Kidney epithelial cell (primary cell): ENCODE measurements at regions not wholly inside any gene's neighbourhood (a gene's known extent, or its start where the extent isn't known, plus 50 kb on each side); places are given as distances from the start of the nearest gene placed in this dataset.

Source experiments
- DNase-seq: peaks from one replicate; pipeline ENCODE4 v3.0.0-alpha.2; 2010; ENCODE audit warnings: low read depth
- H3K27me3 ChIP-seq: 2 replicates; pipeline ENCODE4 v1.6.0; 2011; ENCODE audit warnings: low read length; ENCODE audit not compliant: control insufficient read depth, insufficient read depth
- H3K36me3 ChIP-seq: 2 replicates; pipeline ENCODE4 v1.5.1; 2011; ENCODE audit warnings: low read length; ENCODE audit not compliant: control insufficient read depth, insufficient read depth
- H3K4me3 ChIP-seq: 2 replicates; pipeline ENCODE4 v1.5.1; 2011; ENCODE audit warnings: low read depth, mild to moderate bottlenecking, control low read depth, low read length
- CTCF ChIP-seq: IDR thresholded peaks from 2 replicates; pipeline ENCODE4 v1.5.1; 2011; ENCODE audit warnings: mild to moderate bottlenecking, moderate library complexity, low read length, control low read depth, inconsistent platforms; ENCODE audit not compliant: insufficient read depth, poor library complexity, severe bottlenecking

GRCh38 chr1:187237542-187237941, 408.8 kb downstream of the PLA2G4A start:
- no peaks in the 10 kb centered on the region for H3K27me3 ChIP-seq
- no peak for DNase-seq
- no peak for TF ChIP-seq CTCF
- H3K36me3 ChIP-seq: no peaks in the 10 kb centered on the region
- H3K4me3 ChIP-seq: no peak overlapping the region

GRCh38 chr1:187241971-187242370, 413.2 kb downstream of the PLA2G4A start:
- no peak for DNase-seq
- TF ChIP-seq CTCF: no peak
- no peak overlapping the region for H3K4me3 ChIP-seq
- no peaks in the 10 kb centered on the region for H3K27me3 ChIP-seq
- H3K36me3 ChIP-seq: no peaks in the 10 kb centered on the region

- H3K27me3 ChIP-seq: no peaks in the 10 kb centered on the region
- TF ChIP-seq CTCF: no peak
- DNase-seq: no peak
- H3K36me3 ChIP-seq: no peaks in the 10 kb centered on the region
- no peak overlapping the region for H3K4me3 ChIP-seq
Observed at GRCh38 chr1:187244623-187245022, 415.9 kb downstream of the PLA2G4A start.

GRCh38 chr1:187245201-187245600, 416.5 kb downstream of the PLA2G4A start:
- DNase-seq: no peak
- Histone ChIP-seq H3K4me3 (no peak overlapping the region), H3K36me3 (no peaks in the 10 kb centered on the region), H3K27me3 (no peaks in the 10 kb centered on the region)
- TF ChIP-seq CTCF: no peak

- H3K4me3 ChIP-seq: no peak overlapping the region
- TF ChIP-seq CTCF: no peak
- no peaks in the 10 kb centered on the region for H3K36me3 ChIP-seq
- H3K27me3 ChIP-seq: no peaks in the 10 kb centered on the region
- no peak for DNase-seq
Observed at GRCh38 chr1:187249196-187249595, 420.4 kb downstream of the PLA2G4A start.

GRCh38 chr1:187252923-187253322, 424.2 kb downstream of the PLA2G4A start:
- no peak for DNase-seq
- no peaks in the 10 kb centered on the region for H3K27me3 ChIP-seq
- H3K4me3 ChIP-seq: no peak overlapping the region
- TF ChIP-seq CTCF: no peak
- no peaks in the 10 kb centered on the region for H3K36me3 ChIP-seq
